Stimulated activated CD8-positive, alpha-beta memory T cell treated with anti-CD3 and anti-CD28 coated beads, Interleukin-12 subunit alpha, Interleukin-12 subunit beta, amount 100 ng/mL, for 24 hours (primary cell): ENCODE measurements at regions not wholly inside any gene's neighbourhood (a gene's known extent, or its start where the extent isn't known, plus 50 kb on each side); places are given as distances from the start of the nearest gene placed in this dataset.
"Not testable (repeated sequence)": the region's sequence is repeated elsewhere in the genome, so short reads cannot be mapped to it uniquely, and the experiment has no call there.

Source experiments
- DNase-seq: peaks from one replicate; pipeline ENCODE4 v3.0.0-alpha.2; 2020; ENCODE audit errors: extremely low read depth

GRCh38 chr10:30734901-30735300, 105.3 kb upstream of the LYZL2 start:
- DNase-seq = no peak

DNA sequence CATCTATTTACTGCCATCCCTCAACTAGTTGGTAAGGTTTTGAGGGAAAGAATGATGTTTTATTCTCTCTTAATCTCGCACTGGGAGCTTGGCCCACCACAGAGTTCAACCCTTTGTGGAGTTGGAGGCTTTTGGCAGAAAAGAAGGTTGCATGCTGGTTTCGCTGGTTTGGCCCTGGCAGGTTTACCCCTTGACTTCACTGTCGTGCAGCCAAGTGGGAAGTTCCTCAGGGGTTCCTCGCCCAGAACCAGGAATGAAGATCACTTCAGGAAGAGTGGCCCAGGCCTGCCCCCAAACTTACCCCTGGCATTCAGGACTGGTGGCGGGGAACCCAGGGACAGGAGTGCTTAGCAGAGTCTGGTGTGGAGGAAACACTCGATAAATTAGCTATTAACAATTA, 103.1 kb upstream of the LYZL2 start:
- no peak for DNase-seq

- no peak for DNase-seq
Observed at GRCh38 chr10:30731963-30732362, 102.4 kb upstream of the LYZL2 start.

DNA sequence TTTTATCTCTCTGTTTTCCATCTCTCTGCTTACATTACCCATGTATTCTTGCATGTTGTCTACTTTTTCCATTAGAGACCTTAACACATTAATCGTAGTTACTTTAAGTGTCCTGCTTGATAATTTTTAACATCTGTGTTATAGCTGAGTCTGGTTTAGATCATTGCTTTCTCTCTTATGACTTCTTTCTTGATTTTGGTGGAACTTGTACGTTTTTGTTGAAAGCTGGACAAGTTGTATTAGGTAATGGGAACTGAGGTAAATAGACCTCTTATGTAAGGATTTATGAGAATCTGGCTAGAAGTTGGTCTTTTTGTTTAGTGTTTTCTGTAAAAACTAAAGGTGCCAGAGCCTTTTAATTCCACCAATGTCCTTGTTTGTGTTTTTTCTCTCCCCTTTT, 100.8 kb upstream of the LYZL2 start:
- no peak for DNase-seq

- no peak for DNase-seq
Observed at GRCh38 chr10:30728766-30729165, 99.2 kb upstream of the LYZL2 start.

GRCh38 chr10:30728127-30728526, 98.6 kb upstream of the LYZL2 start:
- DNase-seq = no peak

DNA sequence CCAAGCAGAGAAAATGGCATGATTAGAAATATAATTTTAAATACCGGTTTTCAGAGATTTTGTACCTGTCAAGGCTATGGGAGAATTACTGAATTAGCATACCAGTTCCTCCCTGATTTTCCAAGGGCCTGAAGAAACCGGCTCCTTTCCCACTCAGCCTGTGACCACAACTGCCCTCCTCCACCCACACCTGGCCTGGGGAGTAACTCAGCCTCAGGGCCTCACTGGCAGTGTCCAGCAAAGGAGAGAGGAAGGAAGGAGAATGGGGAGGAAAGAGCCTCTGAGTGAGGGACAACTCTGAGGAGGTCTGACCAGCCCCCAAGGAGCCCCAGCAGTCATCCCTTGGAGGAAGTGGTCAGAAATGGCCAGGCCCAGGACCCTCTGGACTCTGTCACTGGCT, 98.0 kb upstream of the LYZL2 start:
- no peak for DNase-seq

- peak; percentile 53 for DNase-seq
Observed at GRCh38 chr10:30726783-30727414, 97.3 kb upstream of the LYZL2 start.

GRCh38 chr10:30725661-30726060, 96.1 kb upstream of the LYZL2 start:
- no peak for DNase-seq

DNA sequence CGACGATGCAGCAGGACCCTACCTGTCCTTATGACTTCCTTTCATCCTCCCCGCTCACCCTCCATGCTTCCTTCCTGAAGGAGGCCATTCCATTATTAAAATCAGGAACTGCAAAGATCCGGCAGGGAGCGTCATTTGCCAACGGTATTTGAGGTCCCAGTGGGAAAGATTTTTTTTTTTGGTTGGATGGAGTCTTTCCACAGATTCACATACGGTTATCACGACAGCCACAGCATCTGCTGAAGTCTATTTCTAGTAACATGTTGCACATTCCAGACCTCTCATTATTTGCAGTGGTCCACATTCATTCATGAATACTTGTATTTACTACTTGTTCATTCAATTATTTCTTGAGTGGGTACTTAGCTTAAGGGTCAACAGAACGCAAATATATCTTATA, 94.7 kb upstream of the LYZL2 start:
- DNase-seq = no peak

GRCh38 chr10:30722956-30723620, 93.5 kb upstream of the LYZL2 start:
- no peak for DNase-seq

- no peak for DNase-seq
Observed at GRCh38 chr10:30719832-30720231, 90.3 kb upstream of the LYZL2 start.

GRCh38 chr10:30709700-30710358, 80.3 kb upstream of the LYZL2 start:
- DNase-seq = no peak

DNA sequence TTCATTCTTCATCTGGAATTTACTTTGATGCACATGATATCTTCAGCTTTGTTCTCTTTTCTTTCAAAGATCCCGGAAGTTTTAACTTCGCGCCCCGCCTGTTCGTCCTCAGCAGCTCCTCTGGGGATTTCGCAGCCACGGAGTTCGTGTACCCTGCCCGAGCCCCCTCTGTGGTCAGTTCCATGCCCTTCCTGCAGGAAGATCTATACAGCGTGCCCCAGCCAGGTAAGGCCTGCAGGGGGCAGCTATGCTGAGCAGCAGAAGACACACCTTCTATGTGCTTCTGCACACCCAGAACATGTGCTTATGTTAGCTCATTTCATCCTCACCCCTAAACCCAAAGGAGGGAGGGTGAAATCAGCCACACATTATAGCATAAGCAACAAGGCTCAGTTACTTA, 79.7 kb upstream of the LYZL2 start:
- no peak for DNase-seq

GRCh38 chr10:30708234-30708633, 78.7 kb upstream of the LYZL2 start:
- DNase-seq = no peak

DNA sequence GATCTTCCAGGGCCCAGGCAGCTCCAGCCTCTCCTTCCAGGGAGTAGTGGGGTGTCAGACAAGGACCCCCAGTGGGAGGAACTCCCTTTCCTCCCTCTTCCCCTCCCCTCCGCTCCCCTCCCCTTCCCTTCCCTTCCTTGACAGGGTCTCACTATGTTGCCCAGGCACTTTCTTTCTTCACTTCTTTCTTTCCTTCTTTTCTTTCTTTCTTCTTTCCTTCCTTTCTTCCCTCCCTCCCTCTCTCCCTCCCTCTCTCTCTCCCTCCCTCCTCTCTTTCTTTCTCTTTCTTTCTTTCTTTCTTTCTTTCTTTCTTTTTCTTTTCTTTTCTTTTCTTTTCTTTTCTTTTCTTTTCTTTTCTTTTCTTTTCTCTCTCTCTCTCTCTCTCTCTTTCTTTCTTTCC, 76.6 kb upstream of the LYZL2 start:
- not testable (repeated sequence) for DNase-seq

GRCh38 chr10:30705625-30706149, 76.1 kb upstream of the LYZL2 start:
- DNase-seq = no peak

GRCh38 chr10:30705101-30705624, 75.6 kb upstream of the LYZL2 start:
- no peak for DNase-seq

GRCh38 chr10:30704601-30705100, 75.1 kb upstream of the LYZL2 start:
- DNase-seq = not testable (repeated sequence)

GRCh38 chr10:30704026-30704600, 74.6 kb upstream of the LYZL2 start:
- no peak for DNase-seq

- not testable (repeated sequence) for DNase-seq
Observed at GRCh38 chr10:30703446-30703845, 73.9 kb upstream of the LYZL2 start.

GRCh38 chr10:30702860-30703259, 73.3 kb upstream of the LYZL2 start:
- DNase-seq = no peak
